Neural cell (in vitro differentiated cells): ENCODE measurements at regions not wholly inside any gene's neighbourhood (a gene's known extent, or its start where the extent isn't known, plus 50 kb on each side); places are given as distances from the start of the nearest gene placed in this dataset.

Experiments
- H2AFZ ChIP-seq: fragments of 200-600, 300-800 bp; sonication (generic), shearing (Covaris generic); 2 replicates; pipeline ENCODE4 v1.6.0; 2014; ENCODE audit warnings: low read depth, mild to moderate bottlenecking, antibody characterized with exemption, low read length, moderate library complexity
- H3F3A ChIP-seq: fragments of 200-600 bp; shearing (Covaris generic); 2 replicates; pipeline ENCODE4 v1.6.1; 2016; ENCODE audit warnings: mild to moderate bottlenecking, moderate library complexity, mixed read lengths, antibody characterized with exemption, low read length; ENCODE audit not compliant: insufficient read depth, poor library complexity, severe bottlenecking
- H3K27ac ChIP-seq: fragments of 200-600, 300-800 bp; sonication (generic), shearing (Covaris generic); 2 replicates; pipeline ENCODE4 v1.5.1; 2014; ENCODE audit warnings: mild to moderate bottlenecking, low read length, moderate library complexity
- H3K27me3 ChIP-seq: fragments of 300-800, 200-600 bp; sonication (generic), shearing (Covaris generic); 2 replicates; pipeline ENCODE4 v1.6.0; 2014; ENCODE audit warnings: mild to moderate bottlenecking, low read depth, low read length, moderate library complexity; ENCODE audit not compliant: insufficient read depth
- H3K36me3 ChIP-seq: fragments of 300-800, 200-600 bp; sonication (generic), shearing (Covaris generic); 2 replicates; pipeline ENCODE4 v1.5.1; 2014; ENCODE audit warnings: mild to moderate bottlenecking, antibody characterized with exemption, low read length, moderate library complexity; ENCODE audit not compliant: insufficient read depth
- H3K4me2 ChIP-seq: fragments of 300-800, 200-600 bp; sonication (generic), shearing (Covaris generic); 2 replicates; pipeline ENCODE4 v1.6.0; 2014; ENCODE audit warnings: mild to moderate bottlenecking, low read length
- H3K4me3 ChIP-seq: fragments of 300-800, 200-600 bp; sonication (generic), shearing (Covaris generic); 2 replicates; pipeline ENCODE4 v1.5.1; 2014; ENCODE audit warnings: mild to moderate bottlenecking, low read length, moderate library complexity
- H3K79me2 ChIP-seq: fragments of 200-600 bp; shearing (Covaris generic); replicated peaks from 2 replicates; pipeline ENCODE4 v1.6.0; 2014; ENCODE audit warnings: mild to moderate bottlenecking, low read length, moderate library complexity; ENCODE audit not compliant: insufficient read depth
- H3K9ac ChIP-seq: fragments of 300-800, 200-600 bp; sonication (generic), shearing (Covaris generic); 2 replicates; pipeline ENCODE4 v1.6.1; 2016; ENCODE audit warnings: mild to moderate bottlenecking, low read length, mixed read lengths
- H3K9me2 ChIP-seq: fragments of 200-600 bp; shearing (Covaris generic); 2 replicates; pipeline ENCODE4 v1.6.1; 2016; ENCODE audit warnings: mild to moderate bottlenecking, low read length, mixed read lengths; ENCODE audit not compliant: insufficient read depth
- H3K9me3 ChIP-seq: fragments of 200-600, 300-800 bp; sonication (generic), shearing (Covaris generic); 2 replicates; pipeline ENCODE4 v1.6.1; 2016; ENCODE audit warnings: mild to moderate bottlenecking, mixed run types, low read length, moderate library complexity, mixed read lengths
- H4K20me1 ChIP-seq: fragments of 200-600 bp; shearing (Covaris generic); 2 replicates; pipeline ENCODE4 v1.6.1; 2016; ENCODE audit warnings: mild to moderate bottlenecking, mixed run types; ENCODE audit not compliant: insufficient read depth
- EP300 ChIP-seq: fragments of 450-650 bp; conservative IDR thresholded peaks from 2 replicates; pipeline ENCODE4 v1.6.1; 2014; ENCODE audit warnings: antibody characterized with exemption, mild to moderate bottlenecking, moderate library complexity; ENCODE audit not compliant: poor library complexity, severe bottlenecking
- EZH2 ChIP-seq: fragments of 200-600, 300-800 bp; shearing (Covaris generic), sonication (generic); IDR thresholded peaks from 2 replicates; pipeline ENCODE4 v1.6.1; 2014; ENCODE audit warnings: antibody characterized with exemption, low read length, borderline replicate concordance, mild to moderate bottlenecking; ENCODE audit not compliant: insufficient read depth, poor library complexity, severe bottlenecking
- MXI1 ChIP-seq: fragments of 450-650 bp; conservative IDR thresholded peaks from 2 replicates; pipeline ENCODE4 v1.6.1; 2014; ENCODE audit warnings: antibody characterized with exemption, mild to moderate bottlenecking; ENCODE audit not compliant: poor library complexity, severe bottlenecking
- POLR2AphosphoS5 ChIP-seq: IDR thresholded peaks from 2 replicates; pipeline ENCODE4 v1.6.1; 2012
- RAD21 ChIP-seq: fragments of 450-650 bp; conservative IDR thresholded peaks from 2 replicates; pipeline ENCODE4 v1.6.1; 2014; ENCODE audit warnings: antibody characterized with exemption, mild to moderate bottlenecking, moderate library complexity
- SMC3 ChIP-seq: fragments of 450-650 bp; conservative IDR thresholded peaks from 2 replicates; pipeline ENCODE4 v1.6.1; 2014; ENCODE audit warnings: antibody characterized with exemption, mild to moderate bottlenecking, moderate library complexity; ENCODE audit not compliant: poor library complexity
- TAF1 ChIP-seq: IDR thresholded peaks from 2 replicates; pipeline ENCODE4 v1.6.1; 2012; ENCODE audit warnings: low read depth
- TF ChIP-seq, protein P1 (sequence below): IDR thresholded peaks from 2 replicates; pipeline ENCODE4 v1.6.1; 2012; ENCODE audit warnings: borderline replicate concordance
- TF ChIP-seq, protein P2 (sequence below): fragments of 450-650 bp; IDR thresholded peaks from 2 replicates; pipeline ENCODE4 v1.5.1; 2014; ENCODE audit warnings: antibody characterized with exemption, mild to moderate bottlenecking, moderate library complexity; ENCODE audit not compliant: poor library complexity, severe bottlenecking

DNA sequence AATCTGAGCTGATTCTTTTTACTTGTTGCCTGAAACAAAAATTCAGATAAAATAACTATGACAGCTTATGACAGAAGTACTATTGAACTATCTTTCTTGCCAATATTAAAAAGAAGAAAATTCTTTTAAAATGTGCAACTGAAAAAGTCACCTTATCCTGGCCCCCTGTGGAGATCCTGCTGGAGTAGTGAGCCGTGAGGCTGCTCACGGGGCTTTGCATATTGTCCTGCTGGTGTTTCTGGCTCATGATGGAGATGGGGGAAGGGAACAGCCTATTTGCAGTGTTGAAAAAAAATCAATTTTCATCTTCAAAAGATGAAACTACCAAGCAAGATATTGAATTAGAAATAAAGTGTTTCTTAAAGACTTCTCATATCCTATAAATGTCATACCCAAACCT is 216.0 kb downstream of the SAMD5 start:
- Histone ChIP-seq H3K9me3 (no peaks in the 10 kb centered on the region), H2AFZ (no peak overlapping the region), H3K9me2 (no peaks in the 10 kb centered on the region), H3K4me3 (no peak overlapping the region), H3K36me3 (no peaks in the 10 kb centered on the region), H3K4me2 (no peak overlapping the region), H3K27me3 (no peaks in the 10 kb centered on the region), H3K79me2 (no peaks in the 10 kb centered on the region), H3K9ac (no peak overlapping the region), H3F3A (no peaks in the 10 kb centered on the region), H3K27ac (no peak overlapping the region), H4K20me1 (no peaks in the 10 kb centered on the region)
- TF ChIP-seq EP300 (no peak), SMC3 (no peak), RAD21 (no peak), POLR2AphosphoS5 (no peak), EZH2 (no peak), TAF1 (no peak), MXI1 (no peak)
- TF ChIP-seq, protein P1, sequence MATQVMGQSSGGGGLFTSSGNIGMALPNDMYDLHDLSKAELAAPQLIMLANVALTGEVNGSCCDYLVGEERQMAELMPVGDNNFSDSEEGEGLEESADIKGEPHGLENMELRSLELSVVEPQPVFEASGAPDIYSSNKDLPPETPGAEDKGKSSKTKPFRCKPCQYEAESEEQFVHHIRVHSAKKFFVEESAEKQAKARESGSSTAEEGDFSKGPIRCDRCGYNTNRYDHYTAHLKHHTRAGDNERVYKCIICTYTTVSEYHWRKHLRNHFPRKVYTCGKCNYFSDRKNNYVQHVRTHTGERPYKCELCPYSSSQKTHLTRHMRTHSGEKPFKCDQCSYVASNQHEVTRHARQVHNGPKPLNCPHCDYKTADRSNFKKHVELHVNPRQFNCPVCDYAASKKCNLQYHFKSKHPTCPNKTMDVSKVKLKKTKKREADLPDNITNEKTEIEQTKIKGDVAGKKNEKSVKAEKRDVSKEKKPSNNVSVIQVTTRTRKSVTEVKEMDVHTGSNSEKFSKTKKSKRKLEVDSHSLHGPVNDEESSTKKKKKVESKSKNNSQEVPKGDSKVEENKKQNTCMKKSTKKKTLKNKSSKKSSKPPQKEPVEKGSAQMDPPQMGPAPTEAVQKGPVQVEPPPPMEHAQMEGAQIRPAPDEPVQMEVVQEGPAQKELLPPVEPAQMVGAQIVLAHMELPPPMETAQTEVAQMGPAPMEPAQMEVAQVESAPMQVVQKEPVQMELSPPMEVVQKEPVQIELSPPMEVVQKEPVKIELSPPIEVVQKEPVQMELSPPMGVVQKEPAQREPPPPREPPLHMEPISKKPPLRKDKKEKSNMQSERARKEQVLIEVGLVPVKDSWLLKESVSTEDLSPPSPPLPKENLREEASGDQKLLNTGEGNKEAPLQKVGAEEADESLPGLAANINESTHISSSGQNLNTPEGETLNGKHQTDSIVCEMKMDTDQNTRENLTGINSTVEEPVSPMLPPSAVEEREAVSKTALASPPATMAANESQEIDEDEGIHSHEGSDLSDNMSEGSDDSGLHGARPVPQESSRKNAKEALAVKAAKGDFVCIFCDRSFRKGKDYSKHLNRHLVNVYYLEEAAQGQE = no peak
- TF ChIP-seq, protein P2, sequence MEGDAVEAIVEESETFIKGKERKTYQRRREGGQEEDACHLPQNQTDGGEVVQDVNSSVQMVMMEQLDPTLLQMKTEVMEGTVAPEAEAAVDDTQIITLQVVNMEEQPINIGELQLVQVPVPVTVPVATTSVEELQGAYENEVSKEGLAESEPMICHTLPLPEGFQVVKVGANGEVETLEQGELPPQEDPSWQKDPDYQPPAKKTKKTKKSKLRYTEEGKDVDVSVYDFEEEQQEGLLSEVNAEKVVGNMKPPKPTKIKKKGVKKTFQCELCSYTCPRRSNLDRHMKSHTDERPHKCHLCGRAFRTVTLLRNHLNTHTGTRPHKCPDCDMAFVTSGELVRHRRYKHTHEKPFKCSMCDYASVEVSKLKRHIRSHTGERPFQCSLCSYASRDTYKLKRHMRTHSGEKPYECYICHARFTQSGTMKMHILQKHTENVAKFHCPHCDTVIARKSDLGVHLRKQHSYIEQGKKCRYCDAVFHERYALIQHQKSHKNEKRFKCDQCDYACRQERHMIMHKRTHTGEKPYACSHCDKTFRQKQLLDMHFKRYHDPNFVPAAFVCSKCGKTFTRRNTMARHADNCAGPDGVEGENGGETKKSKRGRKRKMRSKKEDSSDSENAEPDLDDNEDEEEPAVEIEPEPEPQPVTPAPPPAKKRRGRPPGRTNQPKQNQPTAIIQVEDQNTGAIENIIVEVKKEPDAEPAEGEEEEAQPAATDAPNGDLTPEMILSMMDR = no peak

DNA sequence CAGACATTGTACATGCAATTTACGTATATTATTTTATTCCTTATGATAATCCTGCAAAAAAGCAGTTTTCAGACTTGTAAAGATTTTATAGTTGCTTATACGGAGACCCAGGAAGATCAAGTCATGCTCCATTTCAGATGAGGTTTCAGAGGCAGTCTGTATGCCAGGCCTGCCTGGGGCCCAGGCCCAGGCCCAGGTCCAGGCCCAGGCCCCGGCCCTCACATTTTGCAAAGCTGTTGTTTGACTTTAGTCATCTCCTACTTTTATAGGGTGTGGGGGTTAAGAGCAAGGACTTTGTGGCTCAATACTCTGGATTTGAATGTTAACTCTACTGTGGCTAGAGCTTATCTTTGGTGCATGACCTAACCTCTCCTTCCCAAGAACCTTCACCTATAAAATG is 217.9 kb downstream of the SAMD5 start:
- no peaks in the 10 kb centered on the region for H3F3A ChIP-seq
- no peak overlapping the region for H2AFZ ChIP-seq
- H3K36me3 ChIP-seq = no peaks in the 10 kb centered on the region
- no peak overlapping the region for H3K4me2 ChIP-seq
- no peak overlapping the region for H3K4me3 ChIP-seq
- H3K27ac ChIP-seq = no peak overlapping the region
- H3K9ac ChIP-seq = no peak overlapping the region
- no peaks in the 10 kb centered on the region for H3K79me2 ChIP-seq
- H3K9me2 ChIP-seq = no peaks in the 10 kb centered on the region
- no peaks in the 10 kb centered on the region for H3K9me3 ChIP-seq
- no peak for TF ChIP-seq EZH2
- no peak for TF ChIP-seq RAD21
- TF ChIP-seq EP300 = no peak
- no peak for TF ChIP-seq SMC3
- TF ChIP-seq TAF1 = no peak
- TF ChIP-seq, protein P2 = no peak
- no peak for TF ChIP-seq MXI1
- TF ChIP-seq, protein P1 = no peak
- TF ChIP-seq POLR2AphosphoS5 = no peak
- H3K27me3 ChIP-seq = no peaks in the 10 kb centered on the region
- H4K20me1 ChIP-seq = no peaks in the 10 kb centered on the region
